ENCODE measurements at regions not wholly inside any gene's neighbourhood (a gene's known extent, or its start where the extent isn't known, plus 50 kb on each side); places are given as distances from the start of the nearest gene placed in this dataset.

DNA sequence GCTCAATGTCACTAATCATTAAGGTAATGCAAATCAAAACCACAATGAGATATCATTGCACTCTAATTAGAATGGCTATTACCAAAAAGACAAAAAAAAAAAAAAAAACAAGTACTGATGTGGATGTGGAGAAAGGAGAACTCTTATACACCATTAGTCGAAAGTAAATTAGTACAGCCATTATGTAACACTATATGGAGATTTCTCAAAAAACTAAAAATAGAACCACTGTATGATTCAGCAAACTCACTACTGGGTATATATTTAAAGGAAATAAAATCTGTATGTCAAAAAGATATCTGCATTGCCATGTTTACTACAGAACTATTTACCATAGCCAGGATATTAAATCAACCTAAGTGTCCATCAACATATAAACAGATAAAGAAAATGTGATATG lies 265.4 kb upstream of the ARHGAP20 start (continued):
- TF ChIP-seq CREM (IDR thresholded peaks at IDR 0.05; ENCODE audit: low read depth) (no peak), MYC (IDR thresholded peaks at IDR 0.05; ENCODE audit: insufficient read depth, insufficient read length, insufficient replicate concordance, low read length, severe bottlenecking) (no peak)

GRCh38 chr11:110974731-110975130 lies 262.5 kb upstream of the ARHGAP20 start:
- no peak for FAIRE-seq
- no peak overlapping the region for H3K9ac ChIP-seq (ENCODE audit: control insufficient read depth, insufficient read depth, low read length)
- TF ChIP-seq MEF2B (IDR thresholded peaks at IDR 0.05; ENCODE audit: partially characterized antibody, poor library complexity, severe bottlenecking), result no peak
- TF ChIP-seq IRF4 (IDR thresholded peaks at IDR 0.05; ENCODE audit: low read depth, low read length), result no peak
- no peak for TF ChIP-seq IKZF1 (conservative IDR thresholded peaks at IDR 0.05)
- TF ChIP-seq, protein P1, sequence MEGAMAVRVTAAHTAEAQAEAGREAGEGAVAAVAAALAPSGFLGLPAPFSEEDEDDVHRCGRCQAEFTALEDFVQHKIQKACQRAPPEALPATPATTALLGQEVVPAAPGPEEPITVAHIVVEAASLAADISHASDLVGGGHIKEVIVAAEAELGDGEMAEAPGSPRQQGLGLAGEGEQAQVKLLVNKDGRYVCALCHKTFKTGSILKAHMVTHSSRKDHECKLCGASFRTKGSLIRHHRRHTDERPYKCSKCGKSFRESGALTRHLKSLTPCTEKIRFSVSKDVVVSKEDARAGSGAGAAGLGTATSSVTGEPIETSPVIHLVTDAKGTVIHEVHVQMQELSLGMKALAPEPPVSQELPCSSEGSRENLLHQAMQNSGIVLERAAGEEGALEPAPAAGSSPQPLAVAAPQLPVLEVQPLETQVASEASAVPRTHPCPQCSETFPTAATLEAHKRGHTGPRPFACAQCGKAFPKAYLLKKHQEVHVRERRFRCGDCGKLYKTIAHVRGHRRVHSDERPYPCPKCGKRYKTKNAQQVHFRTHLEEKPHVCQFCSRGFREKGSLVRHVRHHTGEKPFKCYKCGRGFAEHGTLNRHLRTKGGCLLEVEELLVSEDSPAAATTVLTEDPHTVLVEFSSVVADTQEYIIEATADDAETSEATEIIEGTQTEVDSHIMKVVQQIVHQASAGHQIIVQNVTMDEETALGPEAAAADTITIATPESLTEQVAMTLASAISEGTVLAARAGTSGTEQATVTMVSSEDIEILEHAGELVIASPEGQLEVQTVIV (IDR thresholded peaks at IDR 0.05; ENCODE audit: borderline replicate concordance, partially characterized antibody), result no peak
- no peak for TF ChIP-seq RB1 (IDR thresholded peaks at IDR 0.05; ENCODE audit: borderline replicate concordance)
- TF ChIP-seq DPF2 (IDR thresholded peaks at IDR 0.05), result no peak
- TF ChIP-seq CBX5 (IDR thresholded peaks at IDR 0.05; ENCODE audit: low read depth), result no peak
- TF ChIP-seq, protein P2, sequence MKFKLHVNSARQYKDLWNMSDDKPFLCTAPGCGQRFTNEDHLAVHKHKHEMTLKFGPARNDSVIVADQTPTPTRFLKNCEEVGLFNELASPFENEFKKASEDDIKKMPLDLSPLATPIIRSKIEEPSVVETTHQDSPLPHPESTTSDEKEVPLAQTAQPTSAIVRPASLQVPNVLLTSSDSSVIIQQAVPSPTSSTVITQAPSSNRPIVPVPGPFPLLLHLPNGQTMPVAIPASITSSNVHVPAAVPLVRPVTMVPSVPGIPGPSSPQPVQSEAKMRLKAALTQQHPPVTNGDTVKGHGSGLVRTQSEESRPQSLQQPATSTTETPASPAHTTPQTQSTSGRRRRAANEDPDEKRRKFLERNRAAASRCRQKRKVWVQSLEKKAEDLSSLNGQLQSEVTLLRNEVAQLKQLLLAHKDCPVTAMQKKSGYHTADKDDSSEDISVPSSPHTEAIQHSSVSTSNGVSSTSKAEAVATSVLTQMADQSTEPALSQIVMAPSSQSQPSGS (IDR thresholded peaks at IDR 0.05; ENCODE audit: low read length), result no peak
- TF ChIP-seq ZNF384 (IDR thresholded peaks at IDR 0.05; ENCODE audit: borderline replicate concordance, low read depth, low read length), result no peak
- no peak for TF ChIP-seq POU2F2 (IDR thresholded peaks at IDR 0.05; ENCODE audit: borderline replicate concordance, low read depth, low read length)
- no peak for TF ChIP-seq MYC (IDR thresholded peaks at IDR 0.05; ENCODE audit: insufficient read depth, insufficient read length, insufficient replicate concordance, low read length, severe bottlenecking)
- no peak for TF ChIP-seq MLLT1 (IDR thresholded peaks at IDR 0.05)
- TF ChIP-seq ZNF207 (IDR thresholded peaks at IDR 0.05; ENCODE audit: borderline replicate concordance), result no peak
- TF ChIP-seq, protein P3, sequence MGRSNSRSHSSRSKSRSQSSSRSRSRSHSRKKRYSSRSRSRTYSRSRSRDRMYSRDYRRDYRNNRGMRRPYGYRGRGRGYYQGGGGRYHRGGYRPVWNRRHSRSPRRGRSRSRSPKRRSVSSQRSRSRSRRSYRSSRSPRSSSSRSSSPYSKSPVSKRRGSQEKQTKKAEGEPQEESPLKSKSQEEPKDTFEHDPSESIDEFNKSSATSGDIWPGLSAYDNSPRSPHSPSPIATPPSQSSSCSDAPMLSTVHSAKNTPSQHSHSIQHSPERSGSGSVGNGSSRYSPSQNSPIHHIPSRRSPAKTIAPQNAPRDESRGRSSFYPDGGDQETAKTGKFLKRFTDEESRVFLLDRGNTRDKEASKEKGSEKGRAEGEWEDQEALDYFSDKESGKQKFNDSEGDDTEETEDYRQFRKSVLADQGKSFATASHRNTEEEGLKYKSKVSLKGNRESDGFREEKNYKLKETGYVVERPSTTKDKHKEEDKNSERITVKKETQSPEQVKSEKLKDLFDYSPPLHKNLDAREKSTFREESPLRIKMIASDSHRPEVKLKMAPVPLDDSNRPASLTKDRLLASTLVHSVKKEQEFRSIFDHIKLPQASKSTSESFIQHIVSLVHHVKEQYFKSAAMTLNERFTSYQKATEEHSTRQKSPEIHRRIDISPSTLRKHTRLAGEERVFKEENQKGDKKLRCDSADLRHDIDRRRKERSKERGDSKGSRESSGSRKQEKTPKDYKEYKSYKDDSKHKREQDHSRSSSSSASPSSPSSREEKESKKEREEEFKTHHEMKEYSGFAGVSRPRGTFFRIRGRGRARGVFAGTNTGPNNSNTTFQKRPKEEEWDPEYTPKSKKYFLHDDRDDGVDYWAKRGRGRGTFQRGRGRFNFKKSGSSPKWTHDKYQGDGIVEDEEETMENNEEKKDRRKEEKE (IDR thresholded peaks at IDR 0.05), result no peak

More at GRCh38 chr11:110974731-110975130, 262.5 kb upstream of the ARHGAP20 start:
- SMC1A ChIA-PET (ENCODE audit: uncharacterized antibody, unreplicated experiment), result interaction anchor here (0.6 to 0.8 kb wide), 2 partner anchors 38 to 246 kb away, joined by 3 read pairs; no protein-coding TSS in a partner anchor
- in situ Hi-C loops (cut with MboI) (no loop called here), intact Hi-C loops (cut with micrococcal nuclease; ENCODE audit: unreplicated experiment) (no loop called here)
- ATAC-seq (no peak), DNase-seq (ENCODE audit: low read depth, low spot score) (no peak)
- Histone ChIP-seq H3K79me2 (ENCODE audit: control insufficient read depth, insufficient read depth, low read length) (no peaks in the 10 kb centered on the region), H3K4me3 (no peak overlapping the region), H3K4me2 (ENCODE audit: control insufficient read depth, insufficient read depth) (no peak overlapping the region), H2AFZ (ENCODE audit: control insufficient read depth, low read depth, low read length) (no peak overlapping the region), H3K27ac (ENCODE audit: control insufficient read depth, insufficient read depth) (no peak overlapping the region), H3K36me3 (ENCODE audit: control insufficient read depth in 2 of 2, insufficient read depth in 2 of 2, low read length in 1 of 2) (no peaks in the 10 kb centered on the region), H3K9me3 (replicated peaks; ENCODE audit: control insufficient read depth, insufficient read depth, low read length) (no peaks in the 10 kb centered on the region; the same call in 2 of the 3 replicates), H4K20me1 (ENCODE audit: control insufficient read depth, insufficient read depth) (no peaks in the 10 kb centered on the region), H3K4me1 (ENCODE audit: control insufficient read depth, insufficient read depth, low read length) (no peaks in the 10 kb centered on the region), H3K27me3 (replicated peaks in 1 of 2; ENCODE audit: control insufficient read depth in 2 of 2, insufficient read depth in 2 of 2, low read length in 1 of 2) (no peaks in the 10 kb centered on the region)
- POLR2A ChIA-PET, result no interaction called here
- CTCF ChIA-PET, result no interaction called here
- 73% methylated on average over 2 of the region's 2 CpGs for WGBS (ENCODE audit: insufficient coverage, insufficient replicate concordance, low lambda C conversion rate, missing lambda C conversion rate)
- RAD21 ChIA-PET (ENCODE audit: unreplicated experiment), result no interaction called here
- no TSS peak for BruUV-seq (replicated peaks)

Measured in GM12878 (cell line).